ENCODE measurements at regions not wholly inside any gene's neighbourhood (a gene's known extent, or its start where the extent isn't known, plus 50 kb on each side); places are given as distances from the start of the nearest gene placed in this dataset.

- TF ChIP-seq CTCF (conservative IDR thresholded peaks at IDR 0.05; ENCODE audit: low read length) (no peak), EZH2phosphoT487 (IDR thresholded peaks at IDR 0.05; ENCODE audit: borderline replicate concordance) (no peak)
Observed at GRCh38 chr13:22933571-22934181, 247.1 kb upstream of the SGCG start.
